Upper lobe of left lung (tissue), 4 donors: ENCODE measurements at regions not wholly inside any gene's neighbourhood (a gene's known extent, or its start where the extent isn't known, plus 50 kb on each side); places are given as distances from the start of the nearest gene placed in this dataset.

Source experiments
- CTCF ChIP-seq, 6 experiments: fragments of 450-650 bp in 4 of 6; fragments of 200-600 bp in 2 of 6; sonication (generic) in 2 of 6; IDR thresholded peaks; one replicate each; pipeline ENCODE4 v1.5.1; 2016 to 2019; ENCODE audit warnings: antibody characterized with exemption in 6 of 6
- EP300 ChIP-seq, 4 donors: sonication (generic); formaldehyde crosslinking; IDR thresholded peaks; one replicate each; pipeline ENCODE4 v1.5.1; 2017; ENCODE audit warnings: antibody characterized with exemption in 4 of 4, control low read depth in 2 of 4
- POLR2AphosphoS5 ChIP-seq, 2 donors: sonication (generic); formaldehyde crosslinking; IDR thresholded peaks; one replicate each; pipeline ENCODE4 v1.5.1; 2017; ENCODE audit warnings: antibody characterized with exemption in 2 of 2

- TF ChIP-seq EP300 (IDR thresholded peaks at IDR 0.05) (no peak), POLR2AphosphoS5 (IDR thresholded peaks at IDR 0.05) (no peak), CTCF (IDR thresholded peaks at IDR 0.05) (no peak)
Observed at GRCh38 chr5:122691931-122692330, 82.9 kb upstream of the SNX2 start.
